Stimulated activated CD4-positive, alpha-beta T cell treated with anti-CD3 and anti-CD28 coated beads, Interleukin-1b, Interleukin-23, amount 100 ng/mL, for 48 hours (primary cell): ENCODE measurements at regions not wholly inside any gene's neighbourhood (a gene's known extent, or its start where the extent isn't known, plus 50 kb on each side); places are given as distances from the start of the nearest gene placed in this dataset.

Experiments used
- DNase-seq: peaks from one replicate; pipeline ENCODE4 v3.0.0-alpha.2; 2020

DNA sequence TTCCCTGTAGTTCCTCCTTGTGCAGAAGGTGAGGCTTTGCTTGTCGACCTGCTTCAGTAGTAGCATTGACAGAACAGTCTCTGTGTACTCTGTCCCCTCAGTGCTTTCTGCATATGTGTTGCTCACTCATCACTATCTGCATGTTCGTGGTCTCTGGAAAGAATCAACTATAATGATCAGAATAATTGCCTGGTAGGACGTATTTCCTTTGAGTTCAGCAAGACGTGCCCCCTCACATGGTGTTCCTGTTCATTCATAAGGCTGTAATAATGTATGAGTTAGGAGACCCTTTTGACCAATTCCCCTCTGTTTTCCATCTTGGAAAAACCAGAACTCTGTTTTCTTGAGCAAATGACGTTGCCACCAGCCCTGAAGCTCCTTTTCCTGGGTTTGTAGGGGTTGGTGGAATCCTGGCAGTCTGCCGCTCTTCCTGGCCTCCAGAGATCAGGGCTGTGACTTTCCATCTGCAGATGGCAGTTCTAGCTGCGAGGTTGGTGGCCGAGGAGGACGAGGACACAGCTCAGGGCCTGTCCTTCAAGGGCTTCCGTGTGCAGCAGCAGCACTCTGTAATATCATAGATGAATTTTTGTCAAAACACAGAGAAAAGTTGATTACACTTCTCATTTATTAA is 61.9 kb downstream of the EXOSC2 start:
- DNase-seq = no peak

GRCh38 chr9:130756037-130756436 is 62.5 kb downstream of the EXOSC2 start:
- no peak for DNase-seq

GRCh38 chr9:130756455-130757152 is 63.0 kb downstream of the EXOSC2 start:
- DNase-seq = no peak

GRCh38 chr9:130759738-130760137 is 66.2 kb downstream of the EXOSC2 start:
- no peak for DNase-seq

DNA sequence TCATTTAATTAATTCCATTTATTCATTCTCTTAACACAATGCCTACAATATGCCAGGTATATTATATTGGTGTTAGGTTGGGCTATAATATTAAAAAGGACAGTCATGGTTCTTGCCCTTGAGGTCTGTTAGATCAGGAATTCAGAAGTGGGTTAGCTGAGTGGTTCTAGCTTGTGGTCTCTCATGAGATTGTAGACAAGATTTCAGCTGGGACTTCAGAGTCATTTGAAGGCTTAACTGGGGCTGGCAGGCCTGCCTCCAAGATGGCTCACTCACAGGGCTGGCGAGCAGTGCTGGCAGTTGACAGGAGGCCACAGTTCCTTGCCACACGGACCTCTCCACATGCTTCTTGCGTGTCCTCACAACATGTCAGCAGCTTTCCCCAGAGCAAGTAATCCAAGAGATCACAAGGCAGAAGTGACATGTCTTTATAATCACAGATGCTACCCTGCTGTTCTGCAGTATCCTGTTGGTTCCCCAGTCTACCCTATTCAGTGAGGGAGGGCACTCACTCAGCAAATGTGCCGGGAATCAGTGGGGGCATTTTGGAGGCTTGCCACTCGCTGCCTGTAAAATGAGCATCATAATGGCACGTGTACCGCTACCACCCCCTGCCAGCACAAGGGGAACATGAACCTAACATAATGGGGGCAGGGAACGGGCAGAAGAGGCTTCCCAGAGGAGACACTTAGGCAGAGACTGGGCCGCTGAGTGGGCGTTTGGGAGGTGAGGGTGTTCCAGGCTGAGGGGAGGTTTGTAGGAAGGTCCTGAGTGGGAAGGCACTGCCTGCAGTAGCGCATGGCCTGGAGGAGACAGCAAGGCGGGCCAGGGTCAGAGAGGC is 70.0 kb downstream of the EXOSC2 start:
- DNase-seq = no peak

DNA sequence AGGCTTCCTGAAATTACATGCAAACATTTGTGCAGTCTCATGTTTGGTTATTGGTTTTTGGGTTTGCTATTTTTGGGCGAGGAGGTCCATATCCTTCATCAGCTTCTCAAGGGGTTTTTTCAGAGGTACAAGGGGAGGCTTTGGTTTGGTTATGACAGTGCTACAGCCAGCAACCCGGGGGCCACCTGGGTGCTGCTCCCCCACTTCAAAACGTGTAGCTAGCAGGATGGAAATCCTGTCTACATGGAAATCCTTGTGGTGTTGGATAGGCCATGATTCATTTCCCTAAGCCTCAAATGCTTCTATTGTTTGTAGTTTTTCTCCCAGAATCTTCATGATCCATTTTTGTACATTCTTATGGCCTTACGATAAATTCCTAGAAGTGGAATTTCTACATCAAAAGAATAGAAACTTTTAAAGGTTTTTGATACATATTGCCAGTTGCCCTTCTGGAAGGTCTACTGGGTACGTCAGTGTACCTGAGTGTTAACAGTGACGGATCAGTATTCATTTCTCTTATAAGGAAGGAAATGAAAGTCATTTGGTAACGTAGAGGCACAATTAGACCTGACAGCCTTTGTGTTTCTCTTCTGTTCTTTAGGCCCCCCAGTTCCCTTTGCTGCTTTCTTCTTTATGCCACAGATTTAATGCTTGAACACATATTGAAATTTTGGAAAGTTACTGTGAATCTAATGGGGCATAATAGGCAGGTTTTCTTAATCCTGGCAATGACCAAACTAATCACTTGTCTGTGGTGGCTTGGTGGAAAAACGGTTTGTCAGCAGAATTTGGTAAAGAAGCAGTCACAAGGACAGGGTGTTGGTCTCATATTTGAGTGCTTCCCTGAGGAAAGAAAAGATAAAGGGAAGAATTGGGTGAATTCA is 69.7 kb upstream of the ABL1 start:
- DNase-seq = peak; percentile 36

DNA sequence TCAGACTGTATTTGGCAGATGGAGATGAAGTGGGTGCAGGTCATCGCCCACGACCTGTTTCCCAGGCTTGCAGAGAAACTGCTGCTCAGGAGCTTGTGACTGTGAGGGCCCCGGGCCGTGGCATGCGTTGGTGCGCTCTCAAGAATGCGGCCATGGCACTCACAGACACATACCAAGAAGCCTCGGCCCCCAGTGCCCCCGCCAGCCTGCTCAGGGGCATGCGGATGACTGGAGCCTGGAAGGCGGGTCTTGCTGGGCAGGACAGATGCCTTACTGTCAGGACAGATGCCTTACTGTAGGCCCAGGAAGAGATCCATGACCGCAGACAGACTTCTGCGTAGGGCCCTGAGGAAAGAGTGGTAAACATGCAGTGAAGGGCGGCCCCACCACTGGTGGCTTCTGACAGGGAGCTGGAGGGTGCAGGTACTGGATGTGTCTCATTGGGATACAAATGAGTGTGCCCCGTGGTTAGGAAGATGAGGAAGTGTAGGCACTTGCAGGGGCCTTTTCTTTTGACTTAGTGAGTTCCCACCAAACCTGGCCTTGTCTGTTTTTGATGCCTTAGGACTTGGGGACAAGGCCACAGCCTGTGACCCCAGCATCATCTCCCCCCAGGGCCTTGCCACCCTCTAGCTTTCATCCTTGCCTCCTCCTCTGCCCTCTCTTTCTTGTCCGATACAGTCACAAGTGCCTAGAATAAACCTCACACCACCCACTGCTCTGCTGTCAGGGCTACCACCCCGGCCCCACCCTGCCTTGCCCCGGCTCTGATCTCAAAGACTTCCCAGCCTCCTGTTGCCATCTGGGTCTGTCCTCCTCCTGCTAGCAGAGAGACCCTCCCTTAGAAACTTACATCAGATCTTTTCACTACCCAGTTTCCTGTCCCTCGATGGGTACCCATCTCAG is 68.8 kb upstream of the ABL1 start:
- DNase-seq = peak; percentile 19

- no peak for DNase-seq
Observed at GRCh38 chr9:130766927-130767307, 68.1 kb upstream of the ABL1 start.

DNA sequence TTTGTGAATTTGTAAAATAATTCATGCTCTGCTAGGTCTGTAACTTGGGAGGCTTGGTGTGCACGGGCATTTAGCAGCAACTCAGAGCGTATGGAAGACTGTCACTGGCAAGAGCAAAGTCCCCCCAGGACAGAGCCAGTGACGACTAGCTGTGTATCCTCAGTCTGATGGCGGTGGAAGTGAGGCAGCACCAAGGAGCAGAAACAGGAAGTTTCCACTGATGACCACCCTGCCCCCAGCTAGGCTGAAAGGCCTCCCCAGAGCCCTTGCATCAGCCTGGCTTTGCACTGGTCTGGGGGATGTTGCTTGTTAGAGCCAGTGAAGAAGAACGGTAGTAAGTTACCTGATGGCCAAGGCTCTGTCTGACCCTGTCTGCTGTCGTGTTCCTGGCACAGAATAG is 66.8 kb upstream of the ABL1 start:
- no peak for DNase-seq

- no peak for DNase-seq
Observed at GRCh38 chr9:130768891-130769403, 66.1 kb upstream of the ABL1 start.

GRCh38 chr9:130770093-130770492 is 65.0 kb upstream of the ABL1 start:
- no peak for DNase-seq

DNA sequence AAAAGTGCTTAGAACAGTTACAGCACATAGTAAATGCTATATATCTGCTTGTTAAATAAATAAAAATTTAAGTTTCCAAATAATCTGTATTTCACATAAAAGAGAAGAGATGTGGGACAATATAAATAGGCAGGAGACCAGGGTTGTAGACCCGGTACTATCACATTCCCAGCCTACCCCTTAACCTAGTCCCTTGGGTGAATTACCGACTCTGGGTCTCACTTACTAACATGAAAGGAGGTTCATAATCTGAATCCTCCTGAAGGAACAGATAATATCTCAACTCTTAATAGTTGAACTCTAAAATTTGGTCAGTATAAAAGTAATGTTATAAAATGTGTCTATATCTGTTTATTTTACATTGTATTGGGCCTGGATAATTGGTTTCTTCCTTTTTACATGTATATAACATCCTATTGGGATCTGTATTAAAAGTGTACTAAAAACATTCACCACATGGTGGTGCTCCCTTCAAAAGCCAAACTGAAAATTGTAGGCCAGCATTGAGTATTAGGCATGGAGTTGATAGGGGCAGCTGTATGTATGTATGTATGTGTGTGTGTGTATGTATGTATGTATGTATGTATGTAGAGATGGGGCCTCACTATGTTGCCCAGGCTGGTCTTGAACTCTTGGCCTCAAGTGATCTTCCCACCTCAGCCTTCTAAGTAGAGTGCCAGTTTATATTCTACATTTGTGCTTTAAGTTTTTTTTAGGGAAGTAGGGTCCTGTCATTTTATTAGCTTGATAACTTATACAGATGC is 64.2 kb upstream of the ABL1 start:
- no peak for DNase-seq

DNA sequence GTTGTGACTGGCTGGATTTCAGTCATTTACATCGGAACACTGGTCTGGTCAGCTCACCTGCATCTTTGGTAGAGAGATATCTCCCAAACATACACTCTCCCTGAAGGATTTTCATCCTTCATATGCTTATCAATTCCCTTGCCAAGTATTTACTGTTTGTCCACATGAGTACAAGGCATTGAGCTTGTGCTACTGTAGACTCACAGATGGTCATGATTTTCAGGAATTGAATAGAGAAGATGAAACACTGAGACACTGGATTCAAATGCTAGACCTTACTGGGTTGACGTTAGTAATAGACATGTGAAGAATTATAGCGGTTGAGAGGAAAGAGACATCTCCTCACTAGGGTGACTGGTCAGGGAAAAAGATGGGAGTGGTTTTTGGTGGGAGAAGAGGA is 62.9 kb upstream of the ABL1 start:
- DNase-seq = no peak

- no peak for DNase-seq
Observed at GRCh38 chr9:130774183-130774582, 60.9 kb upstream of the ABL1 start.

GRCh38 chr9:130775336-130775991 is 59.6 kb upstream of the ABL1 start:
- no peak for DNase-seq

DNA sequence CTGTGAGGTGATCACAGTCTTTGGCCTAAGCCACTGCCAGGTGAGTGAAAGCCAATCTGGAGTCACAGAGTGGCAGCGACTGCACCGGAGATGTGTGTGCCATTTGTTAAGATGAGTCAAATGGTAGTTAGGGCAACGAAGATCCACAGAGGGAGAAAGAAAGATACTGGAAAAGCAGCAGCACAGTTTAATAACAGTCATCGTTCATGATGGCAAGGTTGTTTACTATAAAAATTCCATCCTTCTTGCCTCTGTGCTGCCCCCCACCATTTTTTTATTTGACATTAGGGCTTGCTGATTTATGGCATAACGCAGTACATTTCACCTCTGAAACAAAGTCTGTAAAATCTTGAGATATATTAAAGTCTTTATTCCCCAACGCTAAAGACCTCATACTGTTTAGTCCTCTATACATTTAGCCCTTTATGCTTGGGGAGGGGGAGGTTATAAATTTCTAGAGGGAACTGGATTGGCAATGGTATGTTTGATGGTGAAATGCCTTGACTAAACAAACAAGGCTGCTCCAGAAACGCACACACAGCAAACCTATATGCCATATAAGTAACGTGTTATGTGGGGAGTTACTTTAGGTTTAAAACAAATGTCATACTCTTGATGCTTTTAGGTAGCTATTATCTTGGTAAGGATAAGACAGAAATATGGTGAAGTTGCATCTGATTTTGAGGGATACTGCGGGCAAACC is 55.8 kb upstream of the ABL1 start:
- DNase-seq = no peak

DNA sequence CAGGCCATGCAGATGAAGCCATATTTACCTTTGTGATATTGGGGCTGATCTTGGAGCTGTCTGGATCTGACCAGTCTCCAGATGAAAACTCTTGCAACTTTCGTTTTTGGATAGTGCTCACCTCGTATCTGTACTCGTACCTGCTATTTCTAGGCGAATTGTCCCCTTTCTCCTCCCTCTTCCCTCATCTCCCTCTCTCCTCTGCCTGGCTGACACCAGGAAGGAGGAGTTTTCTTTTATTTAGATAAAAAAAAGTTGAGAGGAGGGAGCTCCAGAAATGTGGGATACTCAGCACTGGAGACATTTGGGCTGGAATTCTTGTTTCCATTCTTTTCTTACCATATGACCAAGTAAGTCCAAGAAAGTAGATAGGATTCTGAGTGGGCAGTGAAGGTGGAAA is 54.6 kb upstream of the ABL1 start:
- DNase-seq = no peak

DNA sequence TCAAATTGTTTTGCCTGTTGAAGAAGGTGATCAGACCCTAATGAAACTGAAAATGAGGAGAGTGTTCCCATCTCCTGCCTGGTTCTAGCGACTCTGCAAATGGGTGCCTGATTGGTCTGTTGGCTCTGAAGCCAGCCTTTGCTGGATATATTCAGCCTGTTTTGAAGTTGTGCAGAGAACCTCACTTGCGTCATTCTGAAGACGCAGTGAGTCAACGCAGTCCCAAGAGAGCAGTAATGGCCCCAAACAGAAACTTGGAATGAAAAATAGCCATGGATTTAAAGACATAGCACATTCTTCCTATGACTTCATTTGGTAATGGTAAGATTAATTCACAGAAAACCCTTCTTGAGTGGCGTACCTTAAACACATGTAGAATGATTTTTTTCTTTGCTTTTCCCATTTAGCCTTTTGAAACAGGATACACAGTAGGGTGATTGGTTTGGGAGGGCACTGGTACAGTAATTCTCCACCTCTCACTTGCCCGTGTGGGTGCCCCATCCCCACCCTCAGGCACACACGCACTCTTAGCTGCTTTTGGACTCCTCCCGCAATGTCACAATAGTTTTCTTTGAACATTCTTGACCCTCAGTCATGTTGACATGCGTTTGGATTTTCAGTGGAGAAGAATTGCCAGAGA is 54.1 kb upstream of the ABL1 start:
- DNase-seq = no peak

- no peak for DNase-seq
Observed at GRCh38 chr9:130781569-130781968, 53.5 kb upstream of the ABL1 start.
